Epithelial cell of proximal tubule (primary cell): ENCODE measurements at regions not wholly inside any gene's neighbourhood (a gene's known extent, or its start where the extent isn't known, plus 50 kb on each side); places are given as distances from the start of the nearest gene placed in this dataset.

Source experiments
- DNase-seq: peaks from one replicate; pipeline ENCODE4 v3.0.0-alpha.2; 2011; ENCODE audit warnings: low read depth
- H3K4me3 ChIP-seq: 2 replicates; pipeline ENCODE4 v1.5.1; 2011; ENCODE audit warnings: low read depth, mild to moderate bottlenecking, low read length
- TF ChIP-seq, protein P1 (sequence below): conservative IDR thresholded peaks from 2 replicates; pipeline ENCODE4 v1.5.1; 2012; ENCODE audit warnings: low read depth, mild to moderate bottlenecking, low read length

- H3K4me3 ChIP-seq: no peak overlapping the region
- TF ChIP-seq, protein P1, sequence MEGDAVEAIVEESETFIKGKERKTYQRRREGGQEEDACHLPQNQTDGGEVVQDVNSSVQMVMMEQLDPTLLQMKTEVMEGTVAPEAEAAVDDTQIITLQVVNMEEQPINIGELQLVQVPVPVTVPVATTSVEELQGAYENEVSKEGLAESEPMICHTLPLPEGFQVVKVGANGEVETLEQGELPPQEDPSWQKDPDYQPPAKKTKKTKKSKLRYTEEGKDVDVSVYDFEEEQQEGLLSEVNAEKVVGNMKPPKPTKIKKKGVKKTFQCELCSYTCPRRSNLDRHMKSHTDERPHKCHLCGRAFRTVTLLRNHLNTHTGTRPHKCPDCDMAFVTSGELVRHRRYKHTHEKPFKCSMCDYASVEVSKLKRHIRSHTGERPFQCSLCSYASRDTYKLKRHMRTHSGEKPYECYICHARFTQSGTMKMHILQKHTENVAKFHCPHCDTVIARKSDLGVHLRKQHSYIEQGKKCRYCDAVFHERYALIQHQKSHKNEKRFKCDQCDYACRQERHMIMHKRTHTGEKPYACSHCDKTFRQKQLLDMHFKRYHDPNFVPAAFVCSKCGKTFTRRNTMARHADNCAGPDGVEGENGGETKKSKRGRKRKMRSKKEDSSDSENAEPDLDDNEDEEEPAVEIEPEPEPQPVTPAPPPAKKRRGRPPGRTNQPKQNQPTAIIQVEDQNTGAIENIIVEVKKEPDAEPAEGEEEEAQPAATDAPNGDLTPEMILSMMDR: no peak
- no peak for DNase-seq
Observed at GRCh38 chr10:43979551-43979950, 330.9 kb upstream of the ZNF32 start.

- TF ChIP-seq, protein P1: no peak
- no peak for DNase-seq
- H3K4me3 ChIP-seq: no peak overlapping the region
Observed at GRCh38 chr10:43978936-43979335, 330.3 kb upstream of the ZNF32 start.

GRCh38 chr10:43978091-43978490 is 329.4 kb upstream of the ZNF32 start:
- TF ChIP-seq, protein P1: no peak
- no peak for DNase-seq
- H3K4me3 ChIP-seq: no peak overlapping the region

- TF ChIP-seq, protein P1: no peak
- DNase-seq: no peak
Observed at GRCh38 chr10:43976292-43976691, 327.6 kb upstream of the ZNF32 start.

DNA sequence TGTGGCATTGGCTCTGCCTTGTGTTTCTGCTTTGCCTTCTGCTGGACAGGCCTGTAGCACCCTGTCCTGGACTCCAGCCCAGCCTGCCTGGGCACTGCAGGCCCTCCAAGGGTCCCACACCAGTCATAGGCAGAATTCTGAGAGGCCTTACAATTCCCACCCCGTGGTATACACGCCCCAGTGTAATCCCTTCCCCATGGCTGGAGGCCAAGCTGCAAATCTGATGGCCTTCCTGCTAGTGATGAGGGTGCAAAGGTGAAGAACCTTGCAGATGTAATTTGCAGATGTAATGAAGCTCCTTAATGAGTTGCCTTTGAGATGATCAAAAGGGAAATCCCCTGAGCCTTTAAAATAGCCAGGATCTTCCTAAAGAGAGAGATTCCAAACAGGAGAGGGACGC is 325.1 kb upstream of the ZNF32 start:
- no peak overlapping the region for H3K4me3 ChIP-seq
- TF ChIP-seq, protein P1: no peak
- DNase-seq: no peak

More at GRCh38 chr10:43976292-43976691, 327.6 kb upstream of the ZNF32 start:
- H3K4me3 ChIP-seq: no peak overlapping the region

GRCh38 chr10:43972976-43973647 is 324.4 kb upstream of the ZNF32 start:
- H3K4me3 ChIP-seq: no peak overlapping the region
- TF ChIP-seq, protein P1: no peak
- DNase-seq: no peak

GRCh38 chr10:43971981-43972380 is 323.3 kb upstream of the ZNF32 start:
- no peak overlapping the region for H3K4me3 ChIP-seq
- TF ChIP-seq, protein P1: no peak
- DNase-seq: no peak
